Stomach smooth muscle (tissue), 2 donors: ENCODE measurements at regions not wholly inside any gene's neighbourhood (a gene's known extent, or its start where the extent isn't known, plus 50 kb on each side); places are given as distances from the start of the nearest gene placed in this dataset.

Source experiments
- H3K27ac ChIP-seq: one replicate; pipeline ENCODE4 v1.7.0; 2013; ENCODE audit warnings: mild to moderate bottlenecking, low read length, inconsistent platforms
- H3K27me3 ChIP-seq, 2 donors: one replicate each; pipeline ENCODE4 v1.7.0; 2013; ENCODE audit warnings: low read length in 2 of 2; ENCODE audit not compliant: insufficient read depth in 2 of 2, control insufficient read depth in 1 of 2
- H3K36me3 ChIP-seq, 2 donors: one replicate each; pipeline ENCODE4 v1.7.0; 2013; ENCODE audit warnings: low read length in 2 of 2; ENCODE audit not compliant: control insufficient read depth in 2 of 2, insufficient read depth in 2 of 2
- H3K4me1 ChIP-seq: one replicate; pipeline ENCODE4 v1.7.0; 2013; ENCODE audit warnings: low read length; ENCODE audit not compliant: control insufficient read depth, insufficient read depth
- H3K4me3 ChIP-seq, 2 donors: one replicate each; pipeline ENCODE4 v1.7.0; 2013; ENCODE audit warnings: low read length in 2 of 2
- H3K9ac ChIP-seq, 2 donors: one replicate each; pipeline ENCODE4 v1.7.0; 2013; ENCODE audit warnings: low read length in 2 of 2, mild to moderate bottlenecking in 1 of 2
- H3K9me3 ChIP-seq, 2 donors: one replicate each; pipeline ENCODE4 v1.7.0; 2013; ENCODE audit warnings: low read length in 2 of 2; ENCODE audit not compliant: control insufficient read depth in 2 of 2
- donor health status: healthy.
- donor health status: Pancreatic carcinoma.

DNA sequence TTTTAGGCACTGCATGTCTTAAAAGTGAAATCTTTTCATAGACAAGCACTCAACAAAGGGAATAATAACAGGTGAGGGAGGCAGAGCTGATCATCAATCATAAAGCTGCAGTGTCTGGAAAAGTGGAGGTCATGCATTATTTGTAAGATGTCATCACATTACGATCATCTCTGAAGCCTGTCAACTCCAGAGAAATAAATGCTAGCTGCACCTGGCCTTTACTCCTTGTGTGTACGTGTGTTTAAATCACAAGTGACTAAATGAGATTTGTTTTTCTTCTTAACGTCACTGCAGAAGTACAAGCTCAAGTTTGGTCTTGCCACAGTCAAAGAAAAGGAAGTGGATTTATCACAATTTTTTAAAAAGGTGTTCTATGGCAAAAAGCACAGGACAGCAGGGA, 275.5 kb upstream of the SGK1 start:
- Histone ChIP-seq H3K9ac (no peak overlapping the region), H3K27ac (no peak overlapping the region), H3K27me3 (no peaks in the 10 kb centered on the region), H3K4me1 (no peaks in the 10 kb centered on the region), H3K9me3 (no peaks in the 10 kb centered on the region), H3K4me3 (no peak overlapping the region), H3K36me3 (no peaks in the 10 kb centered on the region)

DNA sequence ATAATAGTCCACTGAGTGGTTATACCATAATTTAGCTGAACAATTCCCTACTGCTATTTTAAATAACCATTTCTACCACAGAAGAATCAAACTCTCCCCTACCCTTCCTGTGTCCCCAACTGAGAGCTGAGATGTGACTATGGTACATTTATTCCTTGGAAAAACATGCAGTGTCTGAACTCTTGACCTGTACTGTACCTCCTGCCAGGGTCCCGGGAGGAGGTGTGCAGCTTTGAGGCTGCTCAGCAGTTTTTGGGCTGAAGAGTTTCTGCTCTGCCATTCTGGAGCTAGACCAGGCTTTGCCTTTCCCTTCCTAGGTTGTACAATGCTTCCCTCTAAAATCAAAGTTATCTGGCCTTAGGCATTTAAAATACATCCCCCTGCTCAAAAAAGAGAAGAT, 275.1 kb upstream of the SGK1 start:
- no peaks in the 10 kb centered on the region for H3K27me3 ChIP-seq
- no peak overlapping the region for H3K9ac ChIP-seq
- no peaks in the 10 kb centered on the region for H3K9me3 ChIP-seq
- no peak overlapping the region for H3K4me3 ChIP-seq
- no peaks in the 10 kb centered on the region for H3K36me3 ChIP-seq
- no peak overlapping the region for H3K27ac ChIP-seq
- no peaks in the 10 kb centered on the region for H3K4me1 ChIP-seq

DNA sequence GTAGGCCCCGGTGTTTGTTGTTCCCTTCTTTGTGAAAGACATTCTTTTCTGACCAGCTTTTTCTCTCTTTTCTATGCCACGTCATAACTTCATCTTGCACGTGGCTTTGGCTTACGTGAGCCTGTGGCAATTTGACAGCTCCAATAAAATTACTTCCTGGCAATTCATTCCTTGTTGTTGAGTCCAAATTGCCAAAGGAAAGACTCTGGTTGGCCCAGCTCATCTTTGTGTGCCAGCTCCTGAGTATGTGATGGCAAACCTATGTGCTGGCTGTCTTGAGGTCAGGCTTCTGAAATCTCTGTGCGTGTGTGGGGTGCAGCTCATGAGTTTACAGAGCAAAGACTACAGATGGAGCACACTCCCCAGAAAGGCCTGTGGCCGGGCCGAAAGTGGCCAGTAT, 272.5 kb upstream of the SGK1 start:
- no peak overlapping the region for H3K4me3 ChIP-seq
- no peaks in the 10 kb centered on the region for H3K4me1 ChIP-seq
- H3K9ac ChIP-seq: no peak overlapping the region
- no peak overlapping the region for H3K27ac ChIP-seq
- no peaks in the 10 kb centered on the region for H3K36me3 ChIP-seq
- no peaks in the 10 kb centered on the region for H3K27me3 ChIP-seq
- no peaks in the 10 kb centered on the region for H3K9me3 ChIP-seq

GRCh38 chr6:134590004-134590403, 272.1 kb upstream of the SGK1 start:
- no peak overlapping the region for H3K9ac ChIP-seq
- H3K4me1 ChIP-seq: no peaks in the 10 kb centered on the region
- no peak overlapping the region for H3K27ac ChIP-seq
- no peak overlapping the region for H3K4me3 ChIP-seq
- H3K27me3 ChIP-seq: no peaks in the 10 kb centered on the region
- H3K9me3 ChIP-seq: no peaks in the 10 kb centered on the region
- H3K36me3 ChIP-seq: no peaks in the 10 kb centered on the region

GRCh38 chr6:134589512-134589911, 271.6 kb upstream of the SGK1 start:
- Histone ChIP-seq H3K9ac (no peak overlapping the region), H3K36me3 (no peaks in the 10 kb centered on the region), H3K4me1 (no peaks in the 10 kb centered on the region), H3K27ac (no peak overlapping the region), H3K4me3 (no peak overlapping the region), H3K9me3 (no peaks in the 10 kb centered on the region), H3K27me3 (no peaks in the 10 kb centered on the region)

- Histone ChIP-seq H3K9me3 (no peaks in the 10 kb centered on the region), H3K4me1 (no peaks in the 10 kb centered on the region), H3K27ac (no peak overlapping the region), H3K4me3 (no peak overlapping the region), H3K9ac (no peak overlapping the region), H3K36me3 (no peaks in the 10 kb centered on the region), H3K27me3 (no peaks in the 10 kb centered on the region)
These were observed 270.4 kb upstream of the SGK1 start for GRCh38 chr6:134588267-134588666.

GRCh38 chr6:134585517-134585873, 267.6 kb upstream of the SGK1 start:
- Histone ChIP-seq H3K27me3 (no peaks in the 10 kb centered on the region), H3K36me3 (no peaks in the 10 kb centered on the region), H3K4me3 (no peak overlapping the region), H3K4me1 (no peaks in the 10 kb centered on the region), H3K9ac (no peak overlapping the region), H3K9me3 (no peaks in the 10 kb centered on the region), H3K27ac (no peak overlapping the region)

DNA sequence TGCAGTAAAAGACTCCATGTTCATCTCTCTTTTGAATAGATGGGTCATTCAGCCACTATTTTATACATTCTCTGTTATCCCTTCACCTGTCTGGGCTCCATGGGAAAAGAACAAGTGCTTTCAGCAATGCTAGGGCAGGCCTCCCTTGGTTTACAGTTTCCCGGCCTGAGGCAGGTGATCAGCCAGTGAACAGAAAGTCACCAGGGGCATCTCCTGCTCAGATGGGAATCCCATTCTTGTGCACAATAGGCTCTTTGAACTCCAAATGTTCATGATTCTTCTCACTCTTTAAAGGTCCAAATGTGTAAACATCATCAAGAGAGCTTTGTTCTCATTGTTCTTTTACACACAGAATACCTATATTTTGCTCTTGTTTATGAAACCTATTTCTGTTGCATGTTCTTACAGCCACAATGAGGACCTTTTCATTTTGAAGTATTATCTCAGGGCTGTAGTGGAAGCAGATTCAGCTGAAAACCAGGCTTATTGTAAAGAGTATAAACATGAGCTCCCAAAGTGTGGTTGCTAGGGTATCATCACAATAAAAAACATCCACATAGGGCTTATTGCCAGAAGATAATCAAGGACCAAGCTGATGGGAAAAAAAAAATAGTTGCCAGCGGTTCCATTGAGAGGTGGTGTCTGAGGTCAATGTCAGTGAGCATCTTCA, 267.1 kb upstream of the SGK1 start:
- Histone ChIP-seq H3K27me3 (no peaks in the 10 kb centered on the region), H3K9me3 (no peaks in the 10 kb centered on the region), H3K4me3 (no peak overlapping the region)

GRCh38 chr6:134577998-134578397, 260.1 kb upstream of the SGK1 start:
- Histone ChIP-seq H3K9ac (no peak overlapping the region), H3K4me1 (no peaks in the 10 kb centered on the region), H3K9me3 (no peaks in the 10 kb centered on the region), H3K27me3 (no peaks in the 10 kb centered on the region), H3K27ac (no peak overlapping the region), H3K36me3 (no peaks in the 10 kb centered on the region), H3K4me3 (no peak overlapping the region)

More for the DNA sequence above, 267.1 kb upstream of the SGK1 start:
- no peak overlapping the region for H3K9ac ChIP-seq
- no peak overlapping the region for H3K27ac ChIP-seq
- no peaks in the 10 kb centered on the region for H3K36me3 ChIP-seq
- H3K4me1 ChIP-seq: no peaks in the 10 kb centered on the region

DNA sequence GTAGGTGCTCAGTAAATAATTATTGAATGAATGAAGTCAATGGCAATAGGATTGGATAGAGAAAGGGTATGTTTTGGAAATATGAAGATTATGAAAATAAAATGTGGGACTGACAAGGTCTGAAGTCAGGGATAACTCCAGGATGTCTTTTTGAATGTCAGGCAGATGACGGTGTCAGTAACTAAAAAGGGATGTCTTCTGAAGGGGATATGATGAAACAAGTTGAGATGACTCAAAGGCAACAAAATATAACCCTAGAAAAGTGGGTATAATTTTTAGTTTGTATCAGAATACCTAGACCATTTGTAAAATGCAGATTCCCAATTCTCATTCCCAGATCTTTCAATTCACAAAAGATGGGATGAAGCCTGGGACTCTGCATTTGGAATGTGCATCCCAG, 257.3 kb upstream of the SGK1 start:
- Histone ChIP-seq H3K9ac (no peak overlapping the region), H3K4me3 (no peak overlapping the region), H3K36me3 (no peaks in the 10 kb centered on the region), H3K9me3 (no peaks in the 10 kb centered on the region), H3K27me3 (no peaks in the 10 kb centered on the region), H3K4me1 (no peaks in the 10 kb centered on the region), H3K27ac (no peak overlapping the region)

DNA sequence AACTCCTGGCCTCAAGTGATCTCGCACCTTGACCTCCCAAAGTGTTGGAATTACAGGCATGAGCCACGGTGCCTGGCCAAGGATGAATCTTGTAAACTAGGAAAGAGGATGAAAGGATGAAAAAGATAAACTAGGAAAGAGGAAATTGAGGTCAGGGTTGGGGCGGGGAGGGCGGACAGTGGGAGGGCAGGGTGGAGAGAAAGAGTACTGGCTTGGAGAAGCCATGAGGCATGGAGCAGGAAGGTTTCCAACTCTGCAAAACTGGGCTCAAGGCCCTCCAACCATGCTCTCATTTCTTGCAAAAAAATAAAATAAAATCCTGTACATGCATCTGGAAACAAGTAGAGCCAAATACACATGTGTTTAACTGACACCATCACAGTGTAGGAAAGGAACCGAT, 256.6 kb upstream of the SGK1 start:
- Histone ChIP-seq H3K27ac (no peak overlapping the region), H3K9ac (no peak overlapping the region), H3K27me3 (no peaks in the 10 kb centered on the region), H3K9me3 (no peaks in the 10 kb centered on the region), H3K36me3 (no peaks in the 10 kb centered on the region), H3K4me1 (no peaks in the 10 kb centered on the region), H3K4me3 (no peak overlapping the region)
